ENCODE measurements at regions not wholly inside any gene's neighbourhood (a gene's known extent, or its start where the extent isn't known, plus 50 kb on each side); places are given as distances from the start of the nearest gene placed in this dataset.

DNA sequence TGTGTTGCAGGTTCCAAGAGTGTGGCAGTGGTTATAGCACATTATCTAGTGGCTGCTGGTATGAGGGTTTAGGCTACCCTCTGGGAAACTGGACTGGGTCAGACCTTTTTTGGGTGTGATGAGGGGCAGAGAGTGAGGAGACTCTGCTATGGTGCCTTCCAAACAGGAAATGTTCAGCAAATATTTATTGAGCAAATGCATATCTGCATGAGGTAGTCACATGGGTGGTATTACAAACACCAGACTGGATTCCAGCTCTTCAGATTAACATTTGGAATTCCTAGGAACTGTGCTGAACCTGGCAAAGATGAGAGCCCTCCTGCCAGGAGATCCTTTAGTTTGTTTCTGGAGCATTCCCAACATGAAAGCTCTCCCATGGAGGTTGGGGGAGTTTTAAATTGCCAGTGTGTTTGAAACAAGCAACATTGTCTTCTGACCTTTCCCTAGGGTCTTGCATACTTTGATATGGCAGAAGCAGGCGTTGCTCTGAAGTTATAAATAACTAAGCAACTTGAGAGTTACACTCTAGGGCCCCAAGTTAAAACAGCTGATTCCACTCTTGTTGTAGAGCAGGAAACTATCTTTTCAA lies 341.2 kb upstream of the C2CD4B start:
- Histone ChIP-seq H2AFZ (ENCODE audit: low read depth, low read length) (no peak overlapping the region), H3K9ac (ENCODE audit: low read length) (no peak overlapping the region), H3K27ac (ENCODE audit: low read depth, low read length) (no peak overlapping the region), H3K9me3 (ENCODE audit: insufficient read depth, low read depth, low read length) (no peaks in the 10 kb centered on the region), H4K20me1 (ENCODE audit: insufficient read depth, low read length) (no peaks in the 10 kb centered on the region), H3K4me3 (ENCODE audit: insufficient read depth, low read depth, low read length) (no peak overlapping the region), H3K27me3 (ENCODE audit: insufficient read depth, low read length) (no peaks in the 10 kb centered on the region), H3K79me2 (ENCODE audit: insufficient read depth, low read length) (no peaks in the 10 kb centered on the region), H3K4me1 (ENCODE audit: insufficient read depth, low read length) (peaks cover 18% of the 10 kb centered on the region), H3K4me2 (ENCODE audit: low read length) (peak overlapping the region; percentile 60), H3K36me3 (ENCODE audit: insufficient read depth, low read length) (no peaks in the 10 kb centered on the region)
- Mint-ChIP-seq H3K27ac (ENCODE audit: unreplicated experiment) (no peak overlapping the region), H3K9me3 (ENCODE audit: unreplicated experiment) (no peaks in the 10 kb centered on the region), H3K36me3 (ENCODE audit: low read depth, unreplicated experiment) (no peaks in the 10 kb centered on the region), H3K4me3 (ENCODE audit: unreplicated experiment) (peak overlapping the region; percentile 41), H3K27me3 (ENCODE audit: low read depth, unreplicated experiment) (peaks cover 3% of the 10 kb centered on the region), H3K4me1 (ENCODE audit: low read depth, unreplicated experiment) (peaks cover 25% of the 10 kb centered on the region)
- DNase-seq (ENCODE audit: low read depth) (peak; percentile 68), FAIRE-seq (peak; percentile 82)
- TF ChIP-seq EZH2 (IDR thresholded peaks at IDR 0.05; ENCODE audit: insufficient read depth, low read length) = no peak
- TF ChIP-seq, protein P1, sequence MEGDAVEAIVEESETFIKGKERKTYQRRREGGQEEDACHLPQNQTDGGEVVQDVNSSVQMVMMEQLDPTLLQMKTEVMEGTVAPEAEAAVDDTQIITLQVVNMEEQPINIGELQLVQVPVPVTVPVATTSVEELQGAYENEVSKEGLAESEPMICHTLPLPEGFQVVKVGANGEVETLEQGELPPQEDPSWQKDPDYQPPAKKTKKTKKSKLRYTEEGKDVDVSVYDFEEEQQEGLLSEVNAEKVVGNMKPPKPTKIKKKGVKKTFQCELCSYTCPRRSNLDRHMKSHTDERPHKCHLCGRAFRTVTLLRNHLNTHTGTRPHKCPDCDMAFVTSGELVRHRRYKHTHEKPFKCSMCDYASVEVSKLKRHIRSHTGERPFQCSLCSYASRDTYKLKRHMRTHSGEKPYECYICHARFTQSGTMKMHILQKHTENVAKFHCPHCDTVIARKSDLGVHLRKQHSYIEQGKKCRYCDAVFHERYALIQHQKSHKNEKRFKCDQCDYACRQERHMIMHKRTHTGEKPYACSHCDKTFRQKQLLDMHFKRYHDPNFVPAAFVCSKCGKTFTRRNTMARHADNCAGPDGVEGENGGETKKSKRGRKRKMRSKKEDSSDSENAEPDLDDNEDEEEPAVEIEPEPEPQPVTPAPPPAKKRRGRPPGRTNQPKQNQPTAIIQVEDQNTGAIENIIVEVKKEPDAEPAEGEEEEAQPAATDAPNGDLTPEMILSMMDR (IDR thresholded peaks at IDR 0.05; ENCODE audit: insufficient read depth, low read depth, low read length) = no peak

DNA sequence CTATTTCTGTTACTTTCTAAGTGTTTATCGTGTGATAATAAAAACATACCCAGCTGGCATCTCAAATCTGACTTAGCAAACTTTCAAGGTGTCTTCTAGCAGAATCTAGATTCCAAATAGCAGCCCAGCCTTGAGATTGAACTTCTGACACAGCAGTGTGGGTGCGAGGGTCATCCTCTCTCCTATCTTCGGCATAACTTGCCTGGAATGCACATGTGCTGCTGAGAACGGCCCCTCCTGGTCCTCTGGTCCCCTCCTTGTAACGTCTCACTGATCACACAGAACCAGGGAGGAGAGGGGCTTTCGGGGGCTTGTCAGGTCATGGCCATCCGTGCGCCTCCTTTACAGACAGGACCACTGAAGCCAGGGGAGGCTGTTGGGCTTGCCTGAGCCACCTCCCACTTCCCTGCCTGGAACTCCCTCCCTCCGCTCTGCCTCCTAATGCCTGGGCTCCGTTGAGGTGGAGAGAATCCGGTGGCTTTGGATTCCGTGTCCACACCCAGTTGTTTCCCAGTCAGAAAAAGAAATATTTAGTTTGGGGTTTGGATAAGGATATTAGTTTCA lies 344.4 kb upstream of the C2CD4B start:
- no peaks in the 10 kb centered on the region for H3K9me3 ChIP-seq (ENCODE audit: insufficient read depth, low read depth, low read length)
- no peak for TF ChIP-seq EZH2 (IDR thresholded peaks at IDR 0.05; ENCODE audit: insufficient read depth, low read length)
- TF ChIP-seq, protein P1 (IDR thresholded peaks at IDR 0.05; ENCODE audit: insufficient read depth, low read depth, low read length) = no peak
- H3K36me3 ChIP-seq (ENCODE audit: insufficient read depth, low read length) = no peaks in the 10 kb centered on the region
- Mint-ChIP-seq H3K27me3 (ENCODE audit: low read depth, unreplicated experiment) (peaks cover 3% of the 10 kb centered on the region), H3K36me3 (ENCODE audit: low read depth, unreplicated experiment) (peaks cover 3% of the 10 kb centered on the region), H3K27ac (ENCODE audit: unreplicated experiment) (no peak overlapping the region), H3K4me3 (ENCODE audit: unreplicated experiment) (no peak overlapping the region), H3K4me1 (ENCODE audit: low read depth, unreplicated experiment) (peaks cover 27% of the 10 kb centered on the region), H3K9me3 (ENCODE audit: unreplicated experiment) (no peaks in the 10 kb centered on the region)
- H3K9ac ChIP-seq (ENCODE audit: low read length) = no peak overlapping the region
- no peaks in the 10 kb centered on the region for H3K27me3 ChIP-seq (ENCODE audit: insufficient read depth, low read length)
- FAIRE-seq (no peak), DNase-seq (ENCODE audit: low read depth) (no peak)
- no peak overlapping the region for H2AFZ ChIP-seq (ENCODE audit: low read depth, low read length)
- peaks cover 11% of the 10 kb centered on the region for H3K4me1 ChIP-seq (ENCODE audit: insufficient read depth, low read length)
- H3K4me3 ChIP-seq (ENCODE audit: insufficient read depth, low read depth, low read length) = no peak overlapping the region
- H3K4me2 ChIP-seq (ENCODE audit: low read length) = no peak overlapping the region
- no peak overlapping the region for H3K27ac ChIP-seq (ENCODE audit: low read depth, low read length)
- H4K20me1 ChIP-seq (ENCODE audit: insufficient read depth, low read length) = peaks cover 4% of the 10 kb centered on the region
- H3K79me2 ChIP-seq (ENCODE audit: insufficient read depth, low read length) = no peaks in the 10 kb centered on the region

DNA sequence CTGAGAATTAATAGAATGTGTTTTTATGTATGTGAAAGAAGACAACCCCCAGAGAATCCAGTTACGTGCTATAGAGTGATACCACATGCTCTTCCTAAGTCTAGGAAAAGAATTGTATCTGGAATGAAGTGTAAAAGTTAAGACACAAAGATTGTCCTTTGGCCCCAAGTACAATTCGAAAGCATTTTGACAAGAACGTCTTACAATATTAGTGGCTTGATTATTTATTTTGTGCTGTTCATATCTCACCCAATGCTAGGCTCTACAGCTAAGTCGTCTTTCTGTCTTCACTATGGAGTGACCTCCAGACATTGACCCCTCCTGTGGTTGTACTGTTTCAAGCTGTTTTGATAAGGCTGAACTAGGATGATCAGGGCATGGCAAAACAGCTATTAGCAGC lies 345.7 kb upstream of the C2CD4B start:
- Mint-ChIP-seq H3K9me3 (ENCODE audit: unreplicated experiment) (no peaks in the 10 kb centered on the region), H3K4me3 (ENCODE audit: unreplicated experiment) (no peak overlapping the region), H3K27ac (ENCODE audit: unreplicated experiment) (no peak overlapping the region), H3K36me3 (ENCODE audit: low read depth, unreplicated experiment) (peaks cover 3% of the 10 kb centered on the region), H3K4me1 (ENCODE audit: low read depth, unreplicated experiment) (peaks cover 26% of the 10 kb centered on the region), H3K27me3 (ENCODE audit: low read depth, unreplicated experiment) (peaks cover 3% of the 10 kb centered on the region)
- Histone ChIP-seq H3K27me3 (ENCODE audit: insufficient read depth, low read length) (no peaks in the 10 kb centered on the region), H3K9me3 (ENCODE audit: insufficient read depth, low read depth, low read length) (no peaks in the 10 kb centered on the region), H4K20me1 (ENCODE audit: insufficient read depth, low read length) (peaks cover 4% of the 10 kb centered on the region), H2AFZ (ENCODE audit: low read depth, low read length) (no peak overlapping the region), H3K4me1 (ENCODE audit: insufficient read depth, low read length) (peaks cover 10% of the 10 kb centered on the region), H3K4me3 (ENCODE audit: insufficient read depth, low read depth, low read length) (no peak overlapping the region), H3K36me3 (ENCODE audit: insufficient read depth, low read length) (no peaks in the 10 kb centered on the region), H3K79me2 (ENCODE audit: insufficient read depth, low read length) (no peaks in the 10 kb centered on the region), H3K9ac (ENCODE audit: low read length) (no peak overlapping the region), H3K4me2 (ENCODE audit: low read length) (no peak overlapping the region), H3K27ac (ENCODE audit: low read depth, low read length) (no peak overlapping the region)
- TF ChIP-seq, protein P1 (IDR thresholded peaks at IDR 0.05; ENCODE audit: insufficient read depth, low read depth, low read length) = no peak
- no peak for TF ChIP-seq EZH2 (IDR thresholded peaks at IDR 0.05; ENCODE audit: insufficient read depth, low read length)
- FAIRE-seq (no peak), DNase-seq (ENCODE audit: low read depth) (no peak)
